BLaER1 (cell line): ENCODE measurements at regions not wholly inside any gene's neighbourhood (a gene's known extent, or its start where the extent isn't known, plus 50 kb on each side); places are given as distances from the start of the nearest gene placed in this dataset.
"Not testable (repeated sequence)": the region's sequence is repeated elsewhere in the genome, so short reads cannot be mapped to it uniquely, and the experiment has no call there.

Experiments used
- H3K27ac ChIP-seq: shearing (Covaris generic); formaldehyde crosslinking; 2 replicates; pipeline ENCODE4 v1.8.1; 2022
- H3K27me3 ChIP-seq: shearing (Covaris generic); formaldehyde crosslinking; 2 replicates; pipeline ENCODE4 v1.8.1; 2022
- H3K36me3 ChIP-seq: shearing (Covaris generic); formaldehyde crosslinking; 2 replicates; pipeline ENCODE4 v1.8.1; 2022
- H3K4me1 ChIP-seq: shearing (Covaris generic); formaldehyde crosslinking; 2 replicates; pipeline ENCODE4 v1.8.1; 2022
- H3K4me2 ChIP-seq: shearing (Covaris generic); formaldehyde crosslinking; 2 replicates; pipeline ENCODE4 v1.8.1; 2022
- H3K4me3 ChIP-seq: shearing (Covaris generic); formaldehyde crosslinking; 2 replicates; pipeline ENCODE4 v1.8.1; 2022
- H3K9ac ChIP-seq: shearing (Covaris generic); formaldehyde crosslinking; 2 replicates; pipeline ENCODE4 v1.8.1; 2022
- H3K9me3 ChIP-seq: shearing (Covaris generic); formaldehyde crosslinking; 2 replicates; pipeline ENCODE4 v1.8.1; 2022
- H4K20me1 ChIP-seq: shearing (Covaris generic); formaldehyde crosslinking; 2 replicates; pipeline ENCODE4 v1.8.1; 2022
- Cebpa-rat ChIP-seq: shearing (Covaris generic); IDR thresholded peaks from 2 replicates; pipeline ENCODE4 v1.8.1; 2022

GRCh38 chrX:88828011-88828410 lies 81.0 kb downstream of the CPXCR1 start:
- Histone ChIP-seq H4K20me1 (no peaks in the 10 kb centered on the region), H3K4me2 (no peak overlapping the region), H3K36me3 (no peaks in the 10 kb centered on the region), H3K27me3 (peaks cover 61% of the 10 kb centered on the region), H3K4me1 (no peaks in the 10 kb centered on the region), H3K9me3 (no peaks in the 10 kb centered on the region), H3K4me3 (no peak overlapping the region), H3K27ac (no peak overlapping the region), H3K9ac (no peak overlapping the region)
- TF ChIP-seq Cebpa-rat = no peak

GRCh38 chrX:88830111-88830510 lies 83.1 kb downstream of the CPXCR1 start:
- TF ChIP-seq Cebpa-rat = no peak
- no peaks in the 10 kb centered on the region for H3K9me3 ChIP-seq
- H3K36me3 ChIP-seq = no peaks in the 10 kb centered on the region
- H3K27ac ChIP-seq = no peak overlapping the region
- no peaks in the 10 kb centered on the region for H4K20me1 ChIP-seq
- H3K4me3 ChIP-seq = no peak overlapping the region
- no peak overlapping the region for H3K9ac ChIP-seq
- no peaks in the 10 kb centered on the region for H3K4me1 ChIP-seq
- peaks cover 54% of the 10 kb centered on the region for H3K27me3 ChIP-seq
- no peak overlapping the region for H3K4me2 ChIP-seq

DNA sequence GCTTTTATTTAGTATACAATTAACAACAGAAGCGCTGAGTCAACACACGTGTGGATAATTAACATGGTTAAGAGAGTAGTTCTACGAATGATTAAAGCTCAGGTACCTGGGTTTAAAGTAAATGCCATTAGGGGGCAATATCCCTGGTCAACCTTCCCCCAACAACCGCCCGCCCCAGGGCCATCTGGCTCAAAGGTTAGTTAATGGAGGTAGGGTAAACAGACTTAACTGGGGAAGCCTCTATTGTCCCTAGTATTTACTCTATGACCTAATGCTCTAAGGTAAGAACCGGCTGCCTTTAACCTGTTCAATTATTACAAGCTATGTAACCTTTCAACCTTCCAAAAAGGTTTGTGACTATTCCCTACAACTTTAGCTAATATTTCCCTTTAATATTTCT lies 90.7 kb downstream of the CPXCR1 start:
- H3K36me3 ChIP-seq, H3K9me3 ChIP-seq, H3K4me3 ChIP-seq, H3K4me2 ChIP-seq, H4K20me1 ChIP-seq, H3K9ac ChIP-seq, H3K27ac ChIP-seq, H3K4me1 ChIP-seq: not testable (repeated sequence)
- peaks cover 70% of the 10 kb centered on the region for H3K27me3 ChIP-seq

- H3K36me3 ChIP-seq = no peaks in the 10 kb centered on the region
- H3K4me1 ChIP-seq = no peaks in the 10 kb centered on the region
- H3K4me3 ChIP-seq = no peak overlapping the region
- H4K20me1 ChIP-seq = no peaks in the 10 kb centered on the region
- TF ChIP-seq Cebpa-rat = no peak
- no peak overlapping the region for H3K4me2 ChIP-seq
- no peaks in the 10 kb centered on the region for H3K9me3 ChIP-seq
- H3K9ac ChIP-seq = no peak overlapping the region
- H3K27ac ChIP-seq = no peak overlapping the region
- H3K27me3 ChIP-seq = peaks cover 70% of the 10 kb centered on the region
Measured at GRCh38 chrX:88838392-88838791, 91.4 kb downstream of the CPXCR1 start.

GRCh38 chrX:88843841-88844240 lies 96.8 kb downstream of the CPXCR1 start:
- H3K4me1 ChIP-seq, H3K9ac ChIP-seq, H3K9me3 ChIP-seq, H3K27ac ChIP-seq, H3K36me3 ChIP-seq, H4K20me1 ChIP-seq, H3K4me3 ChIP-seq, H3K4me2 ChIP-seq: not testable (repeated sequence)
- peaks cover 92% of the 10 kb centered on the region for H3K27me3 ChIP-seq

DNA sequence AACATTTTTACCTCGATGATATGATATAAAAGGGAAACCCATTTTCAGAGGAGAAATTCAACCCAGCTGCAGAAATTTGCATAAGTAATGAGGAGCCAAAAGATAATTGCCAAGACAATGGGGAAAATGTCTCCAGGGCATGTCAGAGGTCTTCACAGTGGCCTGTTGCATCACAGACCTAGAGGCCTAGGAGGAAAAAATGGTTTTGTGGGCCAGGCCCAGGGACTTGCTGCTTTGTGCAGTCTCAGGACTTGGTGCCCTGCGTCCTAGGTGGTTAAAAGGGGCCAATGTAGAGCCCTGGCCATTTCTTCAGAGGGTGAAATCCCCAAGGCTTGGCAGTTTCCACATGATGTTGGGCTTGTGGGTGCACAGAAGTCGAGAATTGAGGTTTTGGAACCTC lies 106.9 kb downstream of the CPXCR1 start:
- H3K4me2 ChIP-seq = no peak overlapping the region
- H3K4me1 ChIP-seq = no peaks in the 10 kb centered on the region
- no peak overlapping the region for H3K4me3 ChIP-seq
- peaks cover 23% of the 10 kb centered on the region for H3K9me3 ChIP-seq
- no peak overlapping the region for H3K27ac ChIP-seq
- TF ChIP-seq Cebpa-rat = no peak
- no peak overlapping the region for H3K9ac ChIP-seq
- H3K27me3 ChIP-seq = peaks cover 60% of the 10 kb centered on the region
- no peaks in the 10 kb centered on the region for H3K36me3 ChIP-seq
- H4K20me1 ChIP-seq = no peaks in the 10 kb centered on the region

GRCh38 chrX:88863726-88864125 lies 116.7 kb downstream of the CPXCR1 start:
- TF ChIP-seq Cebpa-rat = no peak
- no peak overlapping the region for H3K4me3 ChIP-seq
- H3K4me1 ChIP-seq = no peaks in the 10 kb centered on the region

GRCh38 chrX:88865634-88866033 lies 118.6 kb downstream of the CPXCR1 start:
- Histone ChIP-seq H4K20me1 (no peaks in the 10 kb centered on the region), H3K4me1 (no peaks in the 10 kb centered on the region), H3K36me3 (no peaks in the 10 kb centered on the region), H3K9me3 (peaks cover 6% of the 10 kb centered on the region; the same call in 1 of the 2 replicates), H3K9ac (no peak overlapping the region), H3K27ac (no peak overlapping the region), H3K4me2 (no peak overlapping the region), H3K4me3 (no peak overlapping the region), H3K27me3 (peaks cover 57% of the 10 kb centered on the region)
- TF ChIP-seq Cebpa-rat = no peak

More at GRCh38 chrX:88863726-88864125, 116.7 kb downstream of the CPXCR1 start:
- Histone ChIP-seq H3K9ac (no peak overlapping the region), H4K20me1 (no peaks in the 10 kb centered on the region), H3K27me3 (peaks cover 54% of the 10 kb centered on the region), H3K36me3 (no peaks in the 10 kb centered on the region), H3K4me2 (no peak overlapping the region), H3K9me3 (peaks cover 6% of the 10 kb centered on the region; the same call in 1 of the 2 replicates), H3K27ac (no peak overlapping the region)

GRCh38 chrX:88881536-88881935 lies 134.5 kb downstream of the CPXCR1 start:
- Histone ChIP-seq H3K27ac (no peak overlapping the region), H3K9ac (no peak overlapping the region), H3K27me3 (peaks cover 25% of the 10 kb centered on the region), H3K4me3 (no peak overlapping the region), H3K36me3 (no peaks in the 10 kb centered on the region), H3K9me3 (no peaks in the 10 kb centered on the region), H3K4me1 (no peaks in the 10 kb centered on the region), H4K20me1 (no peaks in the 10 kb centered on the region; the same call in 1 of the 2 replicates), H3K4me2 (no peak overlapping the region)
- TF ChIP-seq Cebpa-rat = no peak

- Histone ChIP-seq H4K20me1 (no peaks in the 10 kb centered on the region; the same call in 1 of the 2 replicates), H3K27ac (no peak overlapping the region), H3K9me3 (no peaks in the 10 kb centered on the region), H3K4me2 (no peak overlapping the region), H3K36me3 (no peaks in the 10 kb centered on the region), H3K27me3 (peaks cover 39% of the 10 kb centered on the region), H3K4me3 (no peak overlapping the region), H3K4me1 (no peaks in the 10 kb centered on the region), H3K9ac (no peak overlapping the region)
- no peak for TF ChIP-seq Cebpa-rat
Measured at GRCh38 chrX:88883200-88883599, 136.2 kb downstream of the CPXCR1 start.

- H3K36me3 ChIP-seq = no peaks in the 10 kb centered on the region
- no peak for TF ChIP-seq Cebpa-rat
- peaks cover 48% of the 10 kb centered on the region for H3K27me3 ChIP-seq
Measured at GRCh38 chrX:88886908-88887307, 139.9 kb downstream of the CPXCR1 start.

More at GRCh38 chrX:88886908-88887307, 139.9 kb downstream of the CPXCR1 start:
- H3K4me2 ChIP-seq = no peak overlapping the region
- no peaks in the 10 kb centered on the region; the same call in 1 of the 2 replicates for H4K20me1 ChIP-seq
- H3K27ac ChIP-seq = no peak overlapping the region
- no peak overlapping the region for H3K4me3 ChIP-seq
- H3K4me1 ChIP-seq = no peaks in the 10 kb centered on the region
- H3K9me3 ChIP-seq = no peaks in the 10 kb centered on the region
- H3K9ac ChIP-seq = no peak overlapping the region
